A549 (cell line): ENCODE measurements at regions not wholly inside any gene's neighbourhood (a gene's known extent, or its start where the extent isn't known, plus 50 kb on each side); places are given as distances from the start of the nearest gene placed in this dataset.

Experiments
- CHD4 ChIP-seq: fragments of 200-600 bp; sonication (generic); IDR thresholded peaks from 2 replicates; pipeline ENCODE4 v1.6.1; 2016; ENCODE audit warnings: antibody characterized with exemption, mild to moderate bottlenecking, borderline replicate concordance
- ELK1 ChIP-seq: fragments of 150-350 bp; IDR thresholded peaks from 2 replicates; pipeline ENCODE4 v1.6.1; 2014; ENCODE audit warnings: low read depth, mild to moderate bottlenecking, low read length
- MAX ChIP-seq: IDR thresholded peaks from 2 replicates; pipeline ENCODE4 v1.6.1; 2012
- POLR2A ChIP-seq: IDR thresholded peaks from 2 replicates; pipeline ENCODE4 v1.6.1; 2012; ENCODE audit warnings: mild to moderate bottlenecking, low read length
- RAD21 ChIP-seq, 2 experiments: fragments of >200 bp in 1 of 2; sonication (Bioruptor Twin) in 1 of 2; formaldehyde crosslinking in 1 of 2; IDR thresholded peaks in 1 of 2; conservative IDR thresholded peaks in 1 of 2; 2 replicates in 1 of 2; 3 replicates in 1 of 2; pipeline ENCODE4 v1.6.1; 2012 to 2018; ENCODE audit warnings: inconsistent platforms in 1 of 2
- SMC3 ChIP-seq: fragments of >200 bp; sonication (Bioruptor Twin); formaldehyde crosslinking; IDR thresholded peaks from 3 replicates; pipeline ENCODE4 v1.6.1; 2018; ENCODE audit warnings: inconsistent platforms
- SREBF2 ChIP-seq: fragments of 450-650 bp; IDR thresholded peaks from 2 replicates; pipeline ENCODE4 v1.6.1; 2014; ENCODE audit warnings: mild to moderate bottlenecking, moderate library complexity
- TF ChIP-seq, protein P1 (sequence below): fragments of >200 bp; sonication (Bioruptor Twin); formaldehyde crosslinking; IDR thresholded peaks from 3 replicates; pipeline ENCODE4 v1.5.1; 2016

GRCh38 chr13:104592545-104593250 lies 1526.5 kb upstream of the SLC10A2 start:
- TF ChIP-seq SMC3 (no peak), POLR2A (no peak), SREBF2 (no peak), RAD21 (conservative IDR thresholded peaks at IDR 0.05 in 1 of 2, IDR thresholded peaks at IDR 0.05 in 1 of 2) (no peak), MAX (no peak), ELK1 (no peak), CHD4 (no peak)
- TF ChIP-seq, protein P1, sequence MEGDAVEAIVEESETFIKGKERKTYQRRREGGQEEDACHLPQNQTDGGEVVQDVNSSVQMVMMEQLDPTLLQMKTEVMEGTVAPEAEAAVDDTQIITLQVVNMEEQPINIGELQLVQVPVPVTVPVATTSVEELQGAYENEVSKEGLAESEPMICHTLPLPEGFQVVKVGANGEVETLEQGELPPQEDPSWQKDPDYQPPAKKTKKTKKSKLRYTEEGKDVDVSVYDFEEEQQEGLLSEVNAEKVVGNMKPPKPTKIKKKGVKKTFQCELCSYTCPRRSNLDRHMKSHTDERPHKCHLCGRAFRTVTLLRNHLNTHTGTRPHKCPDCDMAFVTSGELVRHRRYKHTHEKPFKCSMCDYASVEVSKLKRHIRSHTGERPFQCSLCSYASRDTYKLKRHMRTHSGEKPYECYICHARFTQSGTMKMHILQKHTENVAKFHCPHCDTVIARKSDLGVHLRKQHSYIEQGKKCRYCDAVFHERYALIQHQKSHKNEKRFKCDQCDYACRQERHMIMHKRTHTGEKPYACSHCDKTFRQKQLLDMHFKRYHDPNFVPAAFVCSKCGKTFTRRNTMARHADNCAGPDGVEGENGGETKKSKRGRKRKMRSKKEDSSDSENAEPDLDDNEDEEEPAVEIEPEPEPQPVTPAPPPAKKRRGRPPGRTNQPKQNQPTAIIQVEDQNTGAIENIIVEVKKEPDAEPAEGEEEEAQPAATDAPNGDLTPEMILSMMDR: no peak
